Epidermal melanocyte (primary cell): ENCODE measurements at regions not wholly inside any gene's neighbourhood (a gene's known extent, or its start where the extent isn't known, plus 50 kb on each side); places are given as distances from the start of the nearest gene placed in this dataset.
"Not testable (repeated sequence)": the region's sequence is repeated elsewhere in the genome, so short reads cannot be mapped to it uniquely, and the experiment has no call there.

Experiments used
- DNase-seq: peaks from one replicate; pipeline ENCODE4 v3.0.0; 2011; ENCODE audit warnings: low spot score; ENCODE audit not compliant: insufficient read length

GRCh38 chr6:11409371-11409770 is 128.2 kb upstream of the TMEM170B start:
- DNase-seq: no peak

- no peak for DNase-seq
These were observed 130.1 kb upstream of the TMEM170B start for GRCh38 chr6:11407414-11407813.

GRCh38 chr6:11404838-11405237 is 132.7 kb upstream of the TMEM170B start:
- no peak for DNase-seq

GRCh38 chr6:11404081-11404480 is 133.5 kb upstream of the TMEM170B start:
- DNase-seq: no peak

GRCh38 chr6:11403035-11403601 is 134.4 kb upstream of the TMEM170B start:
- no peak for DNase-seq

- not testable (repeated sequence) for DNase-seq
These were observed 135.0 kb upstream of the TMEM170B start for GRCh38 chr6:11402581-11402980.

- DNase-seq: not testable (repeated sequence)
These were observed 135.6 kb upstream of the TMEM170B start for GRCh38 chr6:11401954-11402353.

GRCh38 chr6:11398451-11399326 is 138.9 kb upstream of the TMEM170B start:
- DNase-seq: no peak

GRCh38 chr6:11397622-11398450 is 139.7 kb upstream of the TMEM170B start:
- DNase-seq: no peak

GRCh38 chr6:11396860-11397259 is 140.7 kb upstream of the TMEM170B start:
- DNase-seq: no peak

GRCh38 chr6:11393713-11394627 is 143.6 kb upstream of the TMEM170B start:
- peak; percentile 28 for DNase-seq

- no peak for DNase-seq
These were observed 144.6 kb upstream of the TMEM170B start for GRCh38 chr6:11392778-11393507.

GRCh38 chr6:11391934-11392777 is 145.4 kb upstream of the TMEM170B start:
- no peak for DNase-seq

GRCh38 chr6:11389977-11390376 is 147.6 kb upstream of the TMEM170B start:
- no peak for DNase-seq

- DNase-seq: no peak
These were observed 148.3 kb upstream of the TMEM170B start for GRCh38 chr6:11388983-11389944.

- DNase-seq: no peak
These were observed 149.7 kb upstream of the TMEM170B start for GRCh38 chr6:11387707-11388430.

GRCh38 chr6:11386726-11387125 is 150.8 kb upstream of the TMEM170B start:
- no peak for DNase-seq

GRCh38 chr6:11386323-11386722 is 151.2 kb upstream of the TMEM170B start:
- DNase-seq: no peak
